Esophagus muscularis mucosa (tissue), 4 donors: ENCODE measurements at regions not wholly inside any gene's neighbourhood (a gene's known extent, or its start where the extent isn't known, plus 50 kb on each side); places are given as distances from the start of the nearest gene placed in this dataset.

Experiments
- CTCF ChIP-seq, 3 experiments: fragments of 200-600 bp in 2 of 3; fragments of 450-650 bp in 1 of 3; sonication (generic) in 2 of 3; IDR thresholded peaks; one replicate each; pipeline ENCODE4 v1.5.1; 2017 to 2019; ENCODE audit warnings: antibody characterized with exemption in 3 of 3, mild to moderate bottlenecking in 2 of 3, moderate library complexity in 1 of 3
- EP300 ChIP-seq: sonication (generic); formaldehyde crosslinking; IDR thresholded peaks from one replicate; pipeline ENCODE4 v1.6.1; 2017; ENCODE audit warnings: antibody characterized with exemption
- POLR2A ChIP-seq: fragments of 450-650 bp; IDR thresholded peaks from one replicate; pipeline ENCODE4 v1.6.1; 2017; ENCODE audit warnings: antibody characterized with exemption, moderate library complexity, mild to moderate bottlenecking, low read depth
- POLR2AphosphoS5 ChIP-seq, 2 donors: sonication (generic); formaldehyde crosslinking; IDR thresholded peaks; one replicate each; pipeline ENCODE4 v1.6.1; 2017; ENCODE audit warnings: antibody characterized with exemption in 2 of 2

GRCh38 chr2:236417150-236417549 lies 152.5 kb upstream of the ACKR3 start:
- TF ChIP-seq POLR2A (no peak), CTCF (IDR thresholded peaks at IDR 0.05) (no peak), POLR2AphosphoS5 (IDR thresholded peaks at IDR 0.05) (no peak), EP300 (no peak)
